Parathyroid adenoma (tissue), 2 donors: ENCODE measurements at regions not wholly inside any gene's neighbourhood (a gene's known extent, or its start where the extent isn't known, plus 50 kb on each side); places are given as distances from the start of the nearest gene placed in this dataset.

Experiments used
- H2AFZ ChIP-seq: fragments of 300-600 bp; sonication (generic); one replicate; pipeline ENCODE4 v1.7.0; 2017; ENCODE audit warnings: antibody characterized with exemption, mild to moderate bottlenecking
- H3K27ac ChIP-seq: fragments of 300-600 bp; sonication (generic); one replicate; pipeline ENCODE4 v1.7.0; 2017
- H3K27me3 ChIP-seq: fragments of 300-600 bp; sonication (generic); one replicate; pipeline ENCODE4 v1.7.0; 2017; ENCODE audit warnings: low read length; ENCODE audit not compliant: control insufficient read depth, insufficient read depth
- H3K36me3 ChIP-seq: fragments of 300-600 bp; sonication (generic); one replicate; pipeline ENCODE4 v1.7.0; 2017; ENCODE audit warnings: low read length; ENCODE audit not compliant: control insufficient read depth, insufficient read depth
- H3K4me1 ChIP-seq: fragments of 300-600 bp; sonication (generic); one replicate; pipeline ENCODE4 v1.7.0; 2017; ENCODE audit warnings: control low read depth
- H3K4me2 ChIP-seq: fragments of 300-600 bp; sonication (generic); one replicate; pipeline ENCODE4 v1.7.0; 2017; ENCODE audit warnings: low read length
- H3K4me3 ChIP-seq: fragments of 300-600 bp; sonication (generic); one replicate; pipeline ENCODE4 v1.7.0; 2017; ENCODE audit warnings: low read depth, low read length
- H3K79me2 ChIP-seq: fragments of 300-600 bp; sonication (generic); one replicate; pipeline ENCODE4 v1.7.0; 2017; ENCODE audit warnings: control low read depth
- H3K9ac ChIP-seq: fragments of 300-600 bp; sonication (generic); one replicate; pipeline ENCODE4 v1.7.0; 2017; ENCODE audit warnings: mild to moderate bottlenecking
- H3K9me3 ChIP-seq: fragments of 300-600 bp; sonication (generic); one replicate; pipeline ENCODE4 v1.7.0; 2017; ENCODE audit warnings: low read length; ENCODE audit not compliant: control insufficient read depth
- TF ChIP-seq, protein P1 (sequence below): fragments of 300-600 bp; sonication (generic); IDR thresholded peaks from one replicate; pipeline ENCODE4 v1.7.0; 2017; ENCODE audit warnings: antibody characterized with exemption, mild to moderate bottlenecking
- donor health status: primary hyperparathyroidism.

DNA sequence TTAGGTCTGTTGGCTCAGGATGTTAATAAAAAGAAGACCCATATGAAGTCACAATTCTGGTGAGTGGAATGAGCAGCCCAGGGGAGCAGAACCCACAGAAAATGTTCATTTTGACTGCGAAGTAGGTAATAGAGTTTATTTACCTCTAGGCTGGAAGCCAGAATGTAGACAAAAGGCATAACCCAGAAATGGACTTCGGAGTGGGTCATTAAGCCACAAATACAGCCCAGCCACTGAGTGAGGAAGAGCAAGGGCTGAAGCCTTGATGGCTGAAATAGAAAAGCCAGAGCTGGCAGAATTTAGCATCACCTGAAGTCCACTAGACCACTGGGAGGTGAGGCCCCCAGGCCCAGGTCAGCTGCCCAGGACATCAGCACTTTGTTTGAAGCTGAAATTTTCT, 168.0 kb downstream of the NXNL2 start:
- Histone ChIP-seq H2AFZ (no peak overlapping the region), H3K36me3 (no peaks in the 10 kb centered on the region), H3K9me3 (no peaks in the 10 kb centered on the region), H3K4me2 (no peak overlapping the region), H3K9ac (no peak overlapping the region), H3K27me3 (no peaks in the 10 kb centered on the region), H3K79me2 (no peaks in the 10 kb centered on the region), H3K4me1 (no peaks in the 10 kb centered on the region), H3K27ac (no peak overlapping the region), H3K4me3 (no peak overlapping the region)
- TF ChIP-seq, protein P1, sequence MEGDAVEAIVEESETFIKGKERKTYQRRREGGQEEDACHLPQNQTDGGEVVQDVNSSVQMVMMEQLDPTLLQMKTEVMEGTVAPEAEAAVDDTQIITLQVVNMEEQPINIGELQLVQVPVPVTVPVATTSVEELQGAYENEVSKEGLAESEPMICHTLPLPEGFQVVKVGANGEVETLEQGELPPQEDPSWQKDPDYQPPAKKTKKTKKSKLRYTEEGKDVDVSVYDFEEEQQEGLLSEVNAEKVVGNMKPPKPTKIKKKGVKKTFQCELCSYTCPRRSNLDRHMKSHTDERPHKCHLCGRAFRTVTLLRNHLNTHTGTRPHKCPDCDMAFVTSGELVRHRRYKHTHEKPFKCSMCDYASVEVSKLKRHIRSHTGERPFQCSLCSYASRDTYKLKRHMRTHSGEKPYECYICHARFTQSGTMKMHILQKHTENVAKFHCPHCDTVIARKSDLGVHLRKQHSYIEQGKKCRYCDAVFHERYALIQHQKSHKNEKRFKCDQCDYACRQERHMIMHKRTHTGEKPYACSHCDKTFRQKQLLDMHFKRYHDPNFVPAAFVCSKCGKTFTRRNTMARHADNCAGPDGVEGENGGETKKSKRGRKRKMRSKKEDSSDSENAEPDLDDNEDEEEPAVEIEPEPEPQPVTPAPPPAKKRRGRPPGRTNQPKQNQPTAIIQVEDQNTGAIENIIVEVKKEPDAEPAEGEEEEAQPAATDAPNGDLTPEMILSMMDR = no peak

GRCh38 chr9:88706193-88707113, 171.5 kb downstream of the NXNL2 start:
- TF ChIP-seq, protein P1 = no peak
- H2AFZ ChIP-seq = no peak overlapping the region
- H3K4me2 ChIP-seq = no peak overlapping the region
- H3K9ac ChIP-seq = no peak overlapping the region
- H3K27me3 ChIP-seq = no peaks in the 10 kb centered on the region
- H3K79me2 ChIP-seq = no peaks in the 10 kb centered on the region
- no peaks in the 10 kb centered on the region for H3K9me3 ChIP-seq
- no peaks in the 10 kb centered on the region for H3K36me3 ChIP-seq
- H3K4me3 ChIP-seq = no peak overlapping the region
- H3K27ac ChIP-seq = no peak overlapping the region
- H3K4me1 ChIP-seq = no peaks in the 10 kb centered on the region

DNA sequence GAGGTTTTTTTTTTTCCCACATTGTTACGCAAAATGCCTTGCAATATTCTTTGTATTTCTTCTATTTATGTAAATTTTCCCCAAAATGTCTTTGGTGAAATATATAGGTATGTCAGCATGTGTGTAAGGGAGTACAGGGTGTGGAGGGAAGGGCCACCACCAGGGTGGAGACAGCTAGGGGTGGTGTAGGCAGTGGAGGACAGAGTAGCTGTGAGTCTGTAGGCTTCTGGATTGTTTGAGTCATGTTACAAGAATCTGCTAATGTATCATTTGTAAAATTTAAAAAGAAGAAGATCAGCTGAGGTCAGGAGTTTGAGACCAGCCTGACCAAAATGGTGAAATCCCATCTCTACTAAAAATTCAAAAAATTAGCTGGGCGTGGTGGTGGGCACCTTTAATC, 175.5 kb downstream of the NXNL2 start:
- Histone ChIP-seq H3K4me1 (no peaks in the 10 kb centered on the region), H3K79me2 (no peaks in the 10 kb centered on the region), H3K9me3 (no peaks in the 10 kb centered on the region), H3K4me2 (no peak overlapping the region), H3K27me3 (no peaks in the 10 kb centered on the region), H2AFZ (no peak overlapping the region), H3K9ac (no peak overlapping the region), H3K27ac (no peak overlapping the region), H3K36me3 (no peaks in the 10 kb centered on the region), H3K4me3 (no peak overlapping the region)
- TF ChIP-seq, protein P1 = no peak

GRCh38 chr9:88711719-88712118, 176.7 kb downstream of the NXNL2 start:
- Histone ChIP-seq H3K4me2 (no peak overlapping the region), H3K27me3 (no peaks in the 10 kb centered on the region), H2AFZ (no peak overlapping the region), H3K36me3 (no peaks in the 10 kb centered on the region), H3K9ac (no peak overlapping the region), H3K4me1 (no peaks in the 10 kb centered on the region), H3K27ac (no peak overlapping the region), H3K79me2 (no peaks in the 10 kb centered on the region), H3K9me3 (no peaks in the 10 kb centered on the region), H3K4me3 (no peak overlapping the region)
- TF ChIP-seq, protein P1 = no peak

- Histone ChIP-seq H3K27ac (no peak overlapping the region), H3K79me2 (no peaks in the 10 kb centered on the region), H3K4me3 (no peak overlapping the region), H3K36me3 (no peaks in the 10 kb centered on the region), H3K27me3 (no peaks in the 10 kb centered on the region), H3K9ac (no peak overlapping the region), H3K4me2 (no peak overlapping the region), H3K9me3 (no peaks in the 10 kb centered on the region), H3K4me1 (no peaks in the 10 kb centered on the region), H2AFZ (no peak overlapping the region)
- TF ChIP-seq, protein P1 = no peak
Measured at GRCh38 chr9:88712484-88712883, 177.5 kb downstream of the NXNL2 start.
